ENCODE measurements at regions not wholly inside any gene's neighbourhood (a gene's known extent, or its start where the extent isn't known, plus 50 kb on each side); places are given as distances from the start of the nearest gene placed in this dataset.

GRCh38 chr9:79988126-79988525 is 416.4 kb downstream of the TLE4 start:
- no peak for DNase-seq (ENCODE audit: low spot score)
- TF ChIP-seq CTCF (IDR thresholded peaks at IDR 0.05; ENCODE audit: extremely low read depth, missing control alignments) = no peak

GRCh38 chr9:79986437-79986836 is 414.7 kb downstream of the TLE4 start:
- TF ChIP-seq CTCF (IDR thresholded peaks at IDR 0.05; ENCODE audit: extremely low read depth, missing control alignments) = no peak
- DNase-seq (ENCODE audit: low spot score) = no peak

GRCh38 chr9:79985772-79986171 is 414.0 kb downstream of the TLE4 start:
- TF ChIP-seq CTCF (IDR thresholded peaks at IDR 0.05; ENCODE audit: extremely low read depth, missing control alignments) = no peak
- no peak for DNase-seq (ENCODE audit: low spot score)

- no peak for TF ChIP-seq CTCF (IDR thresholded peaks at IDR 0.05; ENCODE audit: extremely low read depth, missing control alignments)
- DNase-seq (ENCODE audit: low spot score) = no peak
Measured at GRCh38 chr9:79985264-79985663, 413.5 kb downstream of the TLE4 start.

GRCh38 chr9:79984429-79985067 is 412.8 kb downstream of the TLE4 start:
- DNase-seq (ENCODE audit: low spot score) = no peak
- TF ChIP-seq CTCF (IDR thresholded peaks at IDR 0.05; ENCODE audit: extremely low read depth, missing control alignments) = no peak

- no peak for DNase-seq (ENCODE audit: low spot score)
- no peak for TF ChIP-seq CTCF (IDR thresholded peaks at IDR 0.05; ENCODE audit: extremely low read depth, missing control alignments)
Measured at GRCh38 chr9:79980432-79980831, 408.7 kb downstream of the TLE4 start.

- no peak for DNase-seq (ENCODE audit: low spot score)
- TF ChIP-seq CTCF (IDR thresholded peaks at IDR 0.05; ENCODE audit: extremely low read depth, missing control alignments) = no peak
Measured at GRCh38 chr9:79977510-79978197, 405.9 kb downstream of the TLE4 start.
